OCI-LY7 (cell line): ENCODE measurements at regions not wholly inside any gene's neighbourhood (a gene's known extent, or its start where the extent isn't known, plus 50 kb on each side); places are given as distances from the start of the nearest gene placed in this dataset.

ENCODE experiments used
- BruUV-seq: library from RNA; stranded (reverse); fragments of 400-500 nt; replicated peaks from 2 replicates; lab custom pipeline; 2021; lab: Mats Ljungman, UMichigan
- CTCF ChIA-PET: fragments of 300-600 bp; sonication (Branson Sonifier 250); formaldehyde crosslinking; loops from one replicate; lab custom pipeline; 2022; ENCODE audit warnings: antibody characterized with exemption; ENCODE audit not compliant: unreplicated experiment; lab: Charles Lee
- POLR2A ChIA-PET: fragments of 300-600 bp; sonication (Branson Sonifier 250); formaldehyde crosslinking; loops from one replicate; lab custom pipeline; 2022; ENCODE audit warnings: antibody characterized with exemption; lab: Charles Lee
- DNase-seq: peaks from one replicate; pipeline ENCODE4 v3.0.0-alpha.2; 2015; ENCODE audit warnings: low spot score
- H2AFZ ChIP-seq: fragments of 200-600 bp; sonication (generic), shearing (Covaris generic); 2 replicates; pipeline ENCODE4 v1.6.1; 2014; ENCODE audit warnings: mild to moderate bottlenecking, antibody characterized with exemption, low read length, moderate library complexity
- H3K27ac ChIP-seq: fragments of 200-600 bp; sonication (generic); 2 replicates; pipeline ENCODE4 v1.5.1; 2014; ENCODE audit warnings: mixed run types, low read depth, mild to moderate bottlenecking, moderate library complexity, low read length, inconsistent platforms; ENCODE audit not compliant: poor library complexity, severe bottlenecking
- H3K36me3 ChIP-seq: fragments of 200-600 bp; sonication (generic); 2 replicates; pipeline ENCODE4 v1.6.1; 2014; ENCODE audit warnings: mild to moderate bottlenecking, antibody characterized with exemption, low read length, moderate library complexity, mixed read lengths; ENCODE audit not compliant: insufficient read depth
- H3K4me1 ChIP-seq: fragments of 200-600 bp; sonication (generic); 2 replicates; pipeline ENCODE4 v1.5.1; 2014; ENCODE audit warnings: mild to moderate bottlenecking, low read length; ENCODE audit not compliant: insufficient read depth, poor library complexity, severe bottlenecking
- H3K4me2 ChIP-seq: fragments of 200-600 bp; sonication (generic); 2 replicates; pipeline ENCODE4 v1.6.1; 2014; ENCODE audit warnings: mild to moderate bottlenecking, low read length
- H3K4me3 ChIP-seq: fragments of 200-600 bp; sonication (generic); 2 replicates; pipeline ENCODE4 v1.5.1; 2014; ENCODE audit warnings: mild to moderate bottlenecking, low read depth, low read length; ENCODE audit not compliant: poor library complexity, severe bottlenecking
- H3K79me2 ChIP-seq: fragments of 200-600 bp; sonication (generic); 2 replicates; pipeline ENCODE4 v1.6.1; 2016; ENCODE audit warnings: low read depth, mild to moderate bottlenecking, low read length, moderate library complexity, mixed read lengths; ENCODE audit not compliant: insufficient read depth
- H3K9me2 ChIP-seq: fragments of 200-600 bp; sonication (generic); 2 replicates; pipeline ENCODE4 v1.6.1; 2016; ENCODE audit warnings: mild to moderate bottlenecking, low read length, mixed read lengths; ENCODE audit not compliant: insufficient read depth
- H3K9me3 ChIP-seq: fragments of 200-600 bp; sonication (generic); 2 replicates; pipeline ENCODE4 v1.6.1; 2014; ENCODE audit warnings: mild to moderate bottlenecking, mixed run types, low read length, mixed read lengths
- H4K20me1 ChIP-seq: fragments of 200-600 bp; sonication (generic); 2 replicates; pipeline ENCODE4 v1.6.1; 2014; ENCODE audit warnings: mild to moderate bottlenecking, antibody characterized with exemption, low read length, moderate library complexity, mixed read lengths; ENCODE audit not compliant: insufficient read depth
- EZH2phosphoT487 ChIP-seq: fragments of 200-600 bp; sonication (generic); IDR thresholded peaks from 2 replicates; pipeline ENCODE4 v1.6.1; 2018; ENCODE audit warnings: low read depth, borderline replicate concordance, mild to moderate bottlenecking, mixed run types, antibody characterized with exemption, low read length, moderate library complexity, mixed read lengths
- intact Hi-C: fragments of 100-400 bp; cut with micrococcal nuclease; formaldehyde crosslinking; loops from one replicate; pipeline ENCODE4 v1.10.0; 2022; ENCODE audit not compliant: unreplicated experiment
- TF ChIP-seq, protein P1 (sequence below): fragments of 200-600 bp; sonication (generic); conservative IDR thresholded peaks from 2 replicates; pipeline ENCODE4 v1.5.1; 2014; ENCODE audit warnings: mild to moderate bottlenecking, antibody characterized with exemption, low read length, moderate library complexity, mixed read lengths

DNA sequence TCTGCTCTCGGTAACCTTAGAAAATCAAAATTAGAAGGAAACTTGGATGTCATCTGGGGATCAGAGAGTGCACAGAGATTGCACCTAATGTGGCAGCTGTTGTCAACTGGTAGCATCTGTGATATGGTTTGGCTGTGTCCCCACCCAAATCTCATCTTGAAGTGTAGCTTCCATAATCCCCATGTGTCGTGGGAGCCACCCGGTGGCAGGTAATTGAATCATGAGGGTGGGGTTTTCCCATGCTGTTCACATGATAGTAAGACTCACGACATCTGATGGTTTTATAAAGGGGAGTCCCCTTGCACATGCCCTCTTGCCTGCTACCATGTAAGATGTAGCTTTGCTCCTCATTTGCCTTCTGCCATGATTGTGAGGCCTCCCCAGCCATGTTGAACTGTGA is 127.7 kb upstream of the SRRM4 start:
- intact Hi-C loops, result no loop called here
- H4K20me1 ChIP-seq, result no peaks in the 10 kb centered on the region
- H3K36me3 ChIP-seq, result no peaks in the 10 kb centered on the region
- H2AFZ ChIP-seq, result no peak overlapping the region
- H3K9me3 ChIP-seq, result no peaks in the 10 kb centered on the region
- H3K9me2 ChIP-seq, result no peaks in the 10 kb centered on the region
- POLR2A ChIA-PET, result no interaction called here
- no peak overlapping the region for H3K4me2 ChIP-seq
- peak; percentile 4 for DNase-seq
- no peak overlapping the region for H3K4me3 ChIP-seq
- H3K27ac ChIP-seq, result no peak overlapping the region
- CTCF ChIA-PET, result no interaction called here
- H3K4me1 ChIP-seq, result no peaks in the 10 kb centered on the region
- no peaks in the 10 kb centered on the region for H3K79me2 ChIP-seq
- no TSS peak for BruUV-seq
- no peak for TF ChIP-seq EZH2phosphoT487
- TF ChIP-seq, protein P1, sequence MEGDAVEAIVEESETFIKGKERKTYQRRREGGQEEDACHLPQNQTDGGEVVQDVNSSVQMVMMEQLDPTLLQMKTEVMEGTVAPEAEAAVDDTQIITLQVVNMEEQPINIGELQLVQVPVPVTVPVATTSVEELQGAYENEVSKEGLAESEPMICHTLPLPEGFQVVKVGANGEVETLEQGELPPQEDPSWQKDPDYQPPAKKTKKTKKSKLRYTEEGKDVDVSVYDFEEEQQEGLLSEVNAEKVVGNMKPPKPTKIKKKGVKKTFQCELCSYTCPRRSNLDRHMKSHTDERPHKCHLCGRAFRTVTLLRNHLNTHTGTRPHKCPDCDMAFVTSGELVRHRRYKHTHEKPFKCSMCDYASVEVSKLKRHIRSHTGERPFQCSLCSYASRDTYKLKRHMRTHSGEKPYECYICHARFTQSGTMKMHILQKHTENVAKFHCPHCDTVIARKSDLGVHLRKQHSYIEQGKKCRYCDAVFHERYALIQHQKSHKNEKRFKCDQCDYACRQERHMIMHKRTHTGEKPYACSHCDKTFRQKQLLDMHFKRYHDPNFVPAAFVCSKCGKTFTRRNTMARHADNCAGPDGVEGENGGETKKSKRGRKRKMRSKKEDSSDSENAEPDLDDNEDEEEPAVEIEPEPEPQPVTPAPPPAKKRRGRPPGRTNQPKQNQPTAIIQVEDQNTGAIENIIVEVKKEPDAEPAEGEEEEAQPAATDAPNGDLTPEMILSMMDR, result peak; percentile 43; the same call in 1 of the 2 replicates

DNA sequence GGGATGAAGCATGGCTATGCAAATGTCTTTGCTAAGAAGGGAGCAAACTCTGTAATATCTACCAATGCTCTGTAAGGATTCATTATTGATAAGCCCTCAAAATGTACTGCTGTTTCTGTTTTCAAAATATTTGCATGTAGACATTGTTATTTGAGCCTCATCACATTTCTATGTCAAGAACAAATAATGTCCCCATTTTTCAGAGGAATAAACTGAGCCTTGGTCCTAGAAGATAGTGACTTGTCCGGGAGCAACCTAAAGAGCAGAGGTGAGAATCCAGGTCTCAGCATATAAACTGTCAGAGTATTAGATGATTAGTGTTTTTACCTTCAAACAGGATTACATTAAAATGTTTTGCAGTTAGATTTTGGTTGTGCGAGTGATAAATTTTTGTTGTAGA is 125.5 kb upstream of the SRRM4 start:
- ChIA-PET CTCF (no interaction called here), POLR2A (no interaction called here)
- Histone ChIP-seq H2AFZ (no peak overlapping the region), H3K9me3 (no peaks in the 10 kb centered on the region), H3K4me2 (no peak overlapping the region), H3K9me2 (no peaks in the 10 kb centered on the region), H3K4me1 (no peaks in the 10 kb centered on the region), H4K20me1 (no peaks in the 10 kb centered on the region), H3K27ac (no peak overlapping the region), H3K36me3 (no peaks in the 10 kb centered on the region), H3K4me3 (no peak overlapping the region), H3K79me2 (no peaks in the 10 kb centered on the region)
- DNase-seq, result no peak
- intact Hi-C loops, result no loop called here
- no peak for TF ChIP-seq EZH2phosphoT487
- TF ChIP-seq, protein P1, result no peak
- no TSS peak for BruUV-seq

DNA sequence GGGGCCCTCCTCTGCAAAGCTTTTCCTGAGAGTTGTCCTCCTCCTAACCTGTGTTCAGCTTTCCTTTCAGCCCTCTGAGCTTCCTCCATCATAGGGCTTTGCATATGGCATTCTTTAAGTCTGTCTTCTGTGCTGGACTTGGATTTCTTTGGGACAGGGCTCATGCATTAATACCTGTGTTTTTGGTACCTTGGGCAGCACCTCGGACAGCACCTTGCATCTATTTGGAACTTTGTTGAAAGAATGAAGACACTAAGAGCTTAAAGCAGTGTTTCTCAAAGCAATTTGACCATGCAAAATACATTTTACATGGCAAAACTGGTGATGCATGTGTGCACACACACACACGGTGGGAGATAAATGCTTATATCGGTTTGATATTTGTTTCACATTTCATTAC is 115.0 kb upstream of the SRRM4 start:
- no peaks in the 10 kb centered on the region for H3K4me1 ChIP-seq
- POLR2A ChIA-PET, result no interaction called here
- no TSS peak for BruUV-seq
- H4K20me1 ChIP-seq, result no peaks in the 10 kb centered on the region
- no peaks in the 10 kb centered on the region for H3K36me3 ChIP-seq
- intact Hi-C loops, result no loop called here
- H3K4me3 ChIP-seq, result no peak overlapping the region
- H3K79me2 ChIP-seq, result no peaks in the 10 kb centered on the region
- no peak overlapping the region for H3K4me2 ChIP-seq
- H3K27ac ChIP-seq, result no peak overlapping the region
- H2AFZ ChIP-seq, result no peak overlapping the region
- no peaks in the 10 kb centered on the region for H3K9me2 ChIP-seq
- no peak for TF ChIP-seq EZH2phosphoT487
- TF ChIP-seq, protein P1, result no peak
- CTCF ChIA-PET, result no interaction called here
- DNase-seq, result no peak
- H3K9me3 ChIP-seq, result no peaks in the 10 kb centered on the region
